Fibroblast of peridontal ligament (primary cell): ENCODE measurements at regions not wholly inside any gene's neighbourhood (a gene's known extent, or its start where the extent isn't known, plus 50 kb on each side); places are given as distances from the start of the nearest gene placed in this dataset.

ENCODE experiments used
- DNase-seq: peaks from one replicate; pipeline ENCODE4 v3.0.0-alpha.2; 2010; ENCODE audit errors: extremely low read depth

- no peak for DNase-seq
These were observed 155.8 kb upstream of the GSE1 start for GRCh38 chr16:85457366-85457765.

GRCh38 chr16:85458968-85459367 lies 154.2 kb upstream of the GSE1 start:
- DNase-seq = no peak

- DNase-seq = no peak
These were observed 153.4 kb upstream of the GSE1 start for GRCh38 chr16:85459529-85460251.

DNA sequence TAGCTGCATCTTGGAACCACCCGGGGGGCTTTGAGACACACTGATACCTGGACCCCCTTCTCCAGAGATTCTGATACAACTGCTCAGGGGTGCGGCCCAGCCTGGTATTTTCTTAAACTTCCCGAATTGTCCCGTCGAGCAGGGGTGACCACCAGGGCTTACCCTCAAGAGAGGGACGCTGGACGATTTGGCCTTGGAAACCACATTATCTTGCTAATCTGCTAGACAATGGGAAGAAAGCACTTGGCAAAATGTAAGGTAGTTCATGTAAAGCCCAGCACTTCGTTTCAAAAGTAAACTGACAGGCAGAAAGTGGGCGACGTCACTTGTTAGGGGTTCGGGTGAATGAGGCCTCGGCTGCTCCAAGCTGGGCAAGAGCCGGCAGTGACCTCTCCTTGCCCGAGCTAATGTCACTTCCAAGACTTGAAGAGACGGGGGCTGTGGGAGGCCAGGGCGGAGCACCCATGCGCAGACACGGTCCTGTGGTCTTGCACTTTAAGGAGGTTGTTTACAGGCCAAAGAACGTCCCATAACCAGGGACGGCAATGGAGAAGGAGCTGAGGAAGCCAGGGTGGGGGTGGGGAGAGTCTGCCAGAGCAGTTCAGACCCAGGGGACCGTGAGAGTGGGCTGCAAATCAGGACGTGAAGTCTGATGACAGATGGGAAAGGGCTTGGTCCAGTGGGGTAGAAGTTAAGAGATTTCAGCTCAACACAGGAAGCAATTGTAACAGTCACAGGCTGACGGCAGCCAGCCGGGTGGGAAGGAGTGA lies 152.7 kb upstream of the GSE1 start:
- DNase-seq = peak; percentile 18

DNA sequence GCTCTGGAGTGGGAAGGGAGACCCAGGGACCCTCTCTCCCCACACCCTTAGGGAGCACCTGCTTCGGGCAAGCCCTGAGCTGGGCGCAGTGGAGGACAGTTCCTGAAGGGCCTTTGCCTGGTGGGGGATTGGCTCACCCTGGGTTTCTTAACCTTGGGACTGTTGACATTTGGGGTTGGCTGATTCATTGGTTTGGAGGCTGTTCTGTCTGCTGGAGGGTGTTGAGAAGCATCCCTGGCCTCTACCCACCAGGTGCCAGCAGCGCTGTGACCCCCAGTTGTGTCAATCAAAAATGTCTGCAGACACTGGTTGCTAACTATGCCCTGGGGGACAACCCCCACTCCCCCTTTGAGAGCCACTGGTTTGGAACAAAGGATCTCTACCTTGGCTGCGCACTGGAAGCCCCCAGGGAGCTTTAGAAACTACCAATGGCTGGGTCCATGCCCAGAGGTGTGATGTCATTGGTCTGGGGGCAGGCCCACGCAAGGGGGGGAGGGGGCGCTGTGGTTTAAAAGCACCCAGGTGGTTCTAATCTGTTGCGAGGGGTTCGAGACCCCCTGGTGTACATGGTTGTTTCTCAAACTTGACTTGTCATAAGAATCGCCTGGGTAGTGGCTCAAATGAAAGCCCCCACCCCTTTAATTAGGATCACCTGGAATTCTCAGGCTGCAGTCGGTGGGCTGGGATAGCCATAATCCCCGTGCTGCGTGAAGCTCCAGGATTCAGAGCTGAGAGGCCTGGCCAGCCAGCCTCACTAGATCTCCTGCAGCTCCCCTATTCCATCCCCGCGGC lies 151.9 kb upstream of the GSE1 start:
- peak; percentile 66 for DNase-seq

GRCh38 chr16:85461814-85462713 lies 151.1 kb upstream of the GSE1 start:
- DNase-seq = peak; percentile 23

GRCh38 chr16:85462714-85463611 lies 150.2 kb upstream of the GSE1 start:
- DNase-seq = no peak

- no peak for DNase-seq
These were observed 149.3 kb upstream of the GSE1 start for GRCh38 chr16:85463672-85464382.

GRCh38 chr16:85464383-85465305 lies 148.5 kb upstream of the GSE1 start:
- DNase-seq = no peak

- DNase-seq = peak; percentile 51
These were observed 147.5 kb upstream of the GSE1 start for GRCh38 chr16:85465328-85466303.

GRCh38 chr16:85466304-85466700 lies 146.8 kb upstream of the GSE1 start:
- no peak for DNase-seq

GRCh38 chr16:85466989-85467388 lies 146.1 kb upstream of the GSE1 start:
- no peak for DNase-seq

DNA sequence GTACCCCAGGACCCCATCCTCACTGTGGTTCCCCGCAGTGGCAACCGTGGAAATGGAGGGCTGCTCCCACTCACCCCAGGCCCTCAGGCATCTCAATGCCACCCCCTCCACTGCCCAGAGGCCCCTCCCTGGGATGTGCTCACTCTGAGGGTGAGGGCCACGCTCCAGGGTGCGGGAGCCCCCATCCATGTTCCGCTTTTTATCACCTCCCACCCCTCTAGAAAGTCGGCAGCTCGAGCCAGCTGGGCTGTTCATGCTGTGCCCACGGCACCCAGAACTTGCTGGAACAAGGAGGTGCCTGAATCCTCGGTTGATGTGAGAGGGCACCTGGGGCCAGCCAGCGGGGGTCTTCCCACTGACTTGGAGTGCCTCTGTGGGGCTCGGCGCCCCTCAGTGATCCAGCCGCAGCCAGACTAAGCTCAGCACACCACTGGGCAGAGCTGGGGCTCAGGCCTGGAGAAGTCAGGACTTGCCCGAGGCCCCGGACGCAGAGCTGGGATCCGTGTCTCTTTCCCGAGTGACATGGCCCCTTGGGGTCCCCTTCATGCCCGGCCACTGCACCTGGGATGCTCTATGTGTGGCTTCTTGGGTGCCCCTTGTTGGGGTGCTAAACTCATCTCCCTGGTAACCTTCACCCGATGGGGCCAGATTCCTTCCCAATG lies 143.1 kb upstream of the GSE1 start:
- no peak for DNase-seq

DNA sequence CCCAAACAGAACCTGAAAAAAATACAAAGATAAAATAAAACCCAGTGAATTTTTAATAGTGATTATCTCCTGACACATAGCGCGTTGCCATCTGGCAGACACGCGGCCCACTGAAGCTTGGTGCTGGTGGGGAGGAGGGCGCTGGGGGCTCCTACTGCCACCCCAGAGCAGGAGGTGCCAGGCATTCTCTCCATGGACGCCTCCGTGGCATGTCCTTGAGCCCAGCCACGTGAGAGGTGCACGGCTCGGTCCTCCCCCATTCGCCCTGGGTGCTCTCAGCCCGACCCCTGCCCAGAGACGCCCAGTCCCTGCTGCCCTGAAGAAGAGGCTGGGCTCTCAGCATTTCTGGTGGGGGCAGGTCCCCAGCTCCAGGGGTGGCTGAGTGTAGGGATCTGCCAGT lies 142.2 kb upstream of the GSE1 start:
- no peak for DNase-seq

DNA sequence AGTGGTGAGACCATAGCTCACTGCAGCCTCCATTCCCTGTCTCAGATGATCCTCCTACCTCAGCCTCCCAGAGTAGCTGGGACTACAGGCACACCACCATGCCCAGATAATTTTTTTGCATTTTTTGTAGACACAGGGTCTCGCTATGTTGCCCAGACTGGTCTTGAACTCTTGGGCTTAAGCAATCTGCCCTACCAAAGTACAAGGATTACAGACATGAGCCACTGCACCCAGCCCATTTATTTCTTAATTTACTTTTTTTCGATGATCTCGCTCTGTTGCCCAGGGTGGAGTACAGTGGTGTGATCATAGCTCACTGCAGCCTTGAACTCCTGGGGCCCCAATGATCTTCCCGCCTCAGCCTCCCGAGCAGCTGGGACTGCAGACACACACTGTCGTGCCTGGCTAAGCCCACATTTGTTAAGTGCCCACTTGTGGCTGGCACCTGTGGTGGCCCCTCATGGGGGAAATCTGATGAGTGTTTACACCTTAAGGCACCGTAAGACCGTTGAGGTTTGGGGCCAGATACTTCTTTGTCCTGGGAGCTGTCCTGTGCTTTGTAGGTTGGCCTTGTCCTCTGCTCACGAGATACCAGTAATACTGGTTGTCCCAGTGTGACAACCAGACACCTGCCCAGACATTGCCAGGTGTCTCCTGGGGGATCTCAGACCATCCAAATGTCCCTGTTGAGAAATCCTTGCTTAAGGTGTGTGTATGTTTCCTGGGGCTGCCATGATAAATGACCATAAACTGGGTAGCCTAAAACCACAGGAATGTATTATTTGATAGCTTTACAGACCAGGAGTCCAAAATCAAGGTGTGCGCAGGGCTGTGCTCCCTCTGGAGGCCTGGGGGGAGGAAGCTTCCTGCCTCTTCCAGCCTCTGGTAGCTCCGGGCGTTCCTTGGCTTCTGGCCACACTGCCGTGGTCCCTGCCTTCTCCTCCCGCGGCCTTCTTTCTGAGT lies 141.4 kb upstream of the GSE1 start:
- no peak for DNase-seq

DNA sequence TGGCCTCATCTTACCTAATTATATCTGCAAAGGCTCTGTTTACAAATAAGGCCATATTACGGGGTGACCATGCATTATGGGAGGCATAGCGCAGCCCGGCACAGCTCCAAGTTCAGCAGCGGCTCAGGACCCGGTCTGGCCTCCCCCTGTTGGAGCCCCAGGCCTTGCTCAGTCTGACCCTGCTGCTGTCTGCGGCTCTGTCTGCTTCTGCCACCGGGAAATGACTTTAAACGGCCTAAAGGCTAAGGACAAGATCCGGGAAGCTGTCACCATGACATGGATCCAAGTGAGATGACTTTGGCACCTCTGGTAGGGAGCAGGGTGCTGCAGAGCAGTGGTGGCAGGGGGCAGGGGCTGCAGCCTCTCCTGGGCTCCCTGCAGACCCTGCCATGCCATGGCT lies 140.6 kb upstream of the GSE1 start:
- DNase-seq = no peak
